Neural progenitor cell (in vitro differentiated cells): ENCODE measurements at regions not wholly inside any gene's neighbourhood (a gene's known extent, or its start where the extent isn't known, plus 50 kb on each side); places are given as distances from the start of the nearest gene placed in this dataset.

Experiments
- DNase-seq: peaks from one replicate; pipeline ENCODE4 v3.0.0-alpha.2; 2016; ENCODE audit warnings: low spot score
- H2AFZ ChIP-seq: fragments of 200-600 bp; sonication (generic); replicated peaks from 2 replicates; pipeline ENCODE4 v1.6.1; 2016; ENCODE audit warnings: antibody characterized with exemption
- H3F3A ChIP-seq: fragments of 200-600 bp; sonication (generic); 2 replicates; pipeline ENCODE4 v1.6.1; 2016; ENCODE audit warnings: antibody characterized with exemption, low read depth
- H3K27ac ChIP-seq: fragments of 200-600 bp; sonication (generic); 2 replicates; pipeline ENCODE4 v1.5.1; 2016; ENCODE audit warnings: mild to moderate bottlenecking
- H3K27me3 ChIP-seq: fragments of 200-600 bp; sonication (generic); 2 replicates; pipeline ENCODE4 v1.6.1; 2016; ENCODE audit warnings: mild to moderate bottlenecking, moderate library complexity
- H3K36me3 ChIP-seq: fragments of 200-600 bp; sonication (generic); 2 replicates; pipeline ENCODE4 v1.5.1; 2016
- H3K4me1 ChIP-seq: fragments of 200-600 bp; sonication (generic); 2 replicates; pipeline ENCODE4 v1.6.1; 2016; ENCODE audit warnings: mixed run types
- H3K4me2 ChIP-seq: fragments of 200-600 bp; sonication (generic); 2 replicates; pipeline ENCODE4 v1.6.1; 2016
- H3K4me3 ChIP-seq: fragments of 200-600 bp; sonication (generic); 2 replicates; pipeline ENCODE4 v1.5.1; 2016
- H3K79me2 ChIP-seq: fragments of 200-600 bp; sonication (generic); 2 replicates; pipeline ENCODE4 v1.6.1; 2016; ENCODE audit warnings: low read depth
- H3K9ac ChIP-seq: fragments of 200-600 bp; sonication (generic); 2 replicates; pipeline ENCODE4 v1.6.1; 2016
- H3K9me3 ChIP-seq: fragments of 200-600 bp; sonication (generic); 2 replicates; pipeline ENCODE4 v1.5.1; 2016; ENCODE audit warnings: low read depth
- H4K20me1 ChIP-seq: fragments of 200-600 bp; sonication (generic); 2 replicates; pipeline ENCODE4 v1.6.1; 2016; ENCODE audit warnings: low read depth
- H3K27ac Mint-ChIP-seq: 3 replicates; pipeline ENCODE4 v1.8.0; 2021; ENCODE audit warnings: mixed read lengths
- H3K27me3 Mint-ChIP-seq: 2 replicates; pipeline ENCODE4 v1.8.0; 2022; ENCODE audit warnings: low read depth, mild to moderate bottlenecking, inconsistent platforms, moderate library complexity, mixed read lengths; ENCODE audit not compliant: insufficient read depth
- H3K36me3 Mint-ChIP-seq: 3 replicates; pipeline ENCODE4 v1.8.0; 2021; ENCODE audit warnings: mixed read lengths
- H3K4me1 Mint-ChIP-seq: 3 replicates; pipeline ENCODE4 v1.8.0; 2021; ENCODE audit warnings: mixed read lengths
- H3K4me3 Mint-ChIP-seq: 3 replicates; pipeline ENCODE4 v1.8.0; 2021; ENCODE audit warnings: mild to moderate bottlenecking, moderate library complexity, mixed read lengths
- H3K9me3 Mint-ChIP-seq: 3 replicates; pipeline ENCODE4 v1.8.0; 2020; ENCODE audit warnings: mixed read lengths
- EZH2 ChIP-seq: fragments of 200-600 bp; sonication (generic); IDR thresholded peaks from 2 replicates; pipeline ENCODE4 v1.6.1; 2017; ENCODE audit warnings: antibody characterized with exemption, mild to moderate bottlenecking, moderate library complexity
- EZH2phosphoT487 ChIP-seq: fragments of 200-600 bp; sonication (generic); IDR thresholded peaks from 2 replicates; pipeline ENCODE4 v1.6.1; 2017; ENCODE audit warnings: antibody characterized with exemption
- TF ChIP-seq, protein P1 (sequence below): fragments of 200-600 bp; sonication (generic); IDR thresholded peaks from 2 replicates; pipeline ENCODE4 v1.5.1; 2017; ENCODE audit warnings: antibody characterized with exemption, mild to moderate bottlenecking

DNA sequence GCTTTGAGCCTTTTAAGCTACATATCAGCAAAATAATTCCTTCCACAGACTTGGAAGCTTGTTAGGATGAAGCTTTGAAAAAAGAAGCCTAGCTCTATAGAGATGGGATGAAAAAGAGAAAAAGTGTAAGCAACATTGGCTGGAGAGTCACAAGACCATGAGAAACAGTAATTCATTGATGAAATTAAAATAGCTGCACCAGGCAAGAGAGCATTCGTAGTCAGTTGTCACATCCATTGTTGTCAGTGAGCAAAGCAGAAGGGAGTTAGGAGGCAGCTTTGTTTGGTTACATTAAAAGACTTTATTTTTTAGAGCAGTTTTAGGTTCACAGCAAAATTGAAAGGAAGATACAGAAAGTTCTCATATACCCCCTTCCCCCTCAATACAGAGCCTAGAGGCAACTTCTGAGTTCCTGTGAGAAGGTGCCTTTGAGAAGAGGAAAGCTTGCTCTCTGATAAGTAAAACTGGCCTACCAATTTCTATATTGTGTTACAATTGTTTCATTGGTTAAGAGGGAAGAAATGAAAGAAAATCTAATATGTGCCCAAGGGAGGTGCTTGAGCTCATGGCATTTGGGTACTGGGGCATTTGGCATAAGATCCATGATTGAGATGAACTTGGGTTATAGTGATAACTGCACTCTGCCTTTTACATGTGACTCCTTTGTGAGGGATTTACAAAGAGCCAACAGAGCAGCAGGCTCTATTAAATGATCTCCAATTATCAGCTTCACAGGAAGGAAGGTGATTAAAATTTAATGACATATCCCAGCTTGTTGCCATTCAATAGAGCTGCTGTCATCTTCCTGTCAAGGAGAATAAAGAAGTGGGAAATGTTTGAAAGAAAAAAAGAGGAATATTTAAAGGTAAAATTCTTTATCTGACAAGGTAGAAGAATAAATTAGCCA is 361.3 kb upstream of the TMTC1 start:
- TF ChIP-seq EZH2phosphoT487: no peak
- no peak for TF ChIP-seq EZH2
- TF ChIP-seq, protein P1, sequence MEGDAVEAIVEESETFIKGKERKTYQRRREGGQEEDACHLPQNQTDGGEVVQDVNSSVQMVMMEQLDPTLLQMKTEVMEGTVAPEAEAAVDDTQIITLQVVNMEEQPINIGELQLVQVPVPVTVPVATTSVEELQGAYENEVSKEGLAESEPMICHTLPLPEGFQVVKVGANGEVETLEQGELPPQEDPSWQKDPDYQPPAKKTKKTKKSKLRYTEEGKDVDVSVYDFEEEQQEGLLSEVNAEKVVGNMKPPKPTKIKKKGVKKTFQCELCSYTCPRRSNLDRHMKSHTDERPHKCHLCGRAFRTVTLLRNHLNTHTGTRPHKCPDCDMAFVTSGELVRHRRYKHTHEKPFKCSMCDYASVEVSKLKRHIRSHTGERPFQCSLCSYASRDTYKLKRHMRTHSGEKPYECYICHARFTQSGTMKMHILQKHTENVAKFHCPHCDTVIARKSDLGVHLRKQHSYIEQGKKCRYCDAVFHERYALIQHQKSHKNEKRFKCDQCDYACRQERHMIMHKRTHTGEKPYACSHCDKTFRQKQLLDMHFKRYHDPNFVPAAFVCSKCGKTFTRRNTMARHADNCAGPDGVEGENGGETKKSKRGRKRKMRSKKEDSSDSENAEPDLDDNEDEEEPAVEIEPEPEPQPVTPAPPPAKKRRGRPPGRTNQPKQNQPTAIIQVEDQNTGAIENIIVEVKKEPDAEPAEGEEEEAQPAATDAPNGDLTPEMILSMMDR: no peak
- no peak overlapping the region for H2AFZ ChIP-seq
- no peaks in the 10 kb centered on the region for H3K9me3 ChIP-seq
- no peaks in the 10 kb centered on the region for H3K36me3 ChIP-seq
- no peaks in the 10 kb centered on the region for H3K4me1 ChIP-seq
- H3K27me3 Mint-ChIP-seq: peaks cover 2% of the 10 kb centered on the region
- no peak overlapping the region for H3K27ac ChIP-seq
- H3K27me3 ChIP-seq: no peaks in the 10 kb centered on the region
- no peak overlapping the region for H3K4me3 Mint-ChIP-seq
- H3K79me2 ChIP-seq: no peaks in the 10 kb centered on the region
- H4K20me1 ChIP-seq: no peaks in the 10 kb centered on the region
- H3K4me3 ChIP-seq: no peak overlapping the region
- H3K4me2 ChIP-seq: no peak overlapping the region
- DNase-seq: no peak
- H3K4me1 Mint-ChIP-seq: peaks cover 14% of the 10 kb centered on the region
- H3K27ac Mint-ChIP-seq: no peak overlapping the region
- H3K9ac ChIP-seq: no peak overlapping the region
- no peaks in the 10 kb centered on the region for H3K36me3 Mint-ChIP-seq
- H3K9me3 Mint-ChIP-seq: peaks cover 5% of the 10 kb centered on the region
- H3F3A ChIP-seq: no peaks in the 10 kb centered on the region

DNA sequence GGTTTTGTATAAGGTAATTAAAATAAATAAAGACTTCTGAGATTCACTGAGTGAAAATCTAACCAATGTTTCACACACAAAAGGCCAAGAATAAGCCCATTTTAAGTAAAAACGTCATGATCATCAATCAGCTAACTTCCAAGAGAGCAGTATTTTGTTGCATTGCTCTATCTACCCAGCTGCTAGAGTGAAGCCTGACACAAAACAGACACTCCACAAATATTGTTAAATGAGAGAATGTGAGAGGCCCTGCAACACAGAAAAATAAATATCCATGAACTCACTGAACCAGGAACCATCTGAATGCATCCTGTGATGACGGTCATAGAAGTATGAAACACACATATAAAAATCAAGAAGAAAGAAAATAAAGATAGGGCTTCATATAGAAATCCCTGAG is 358.6 kb upstream of the TMTC1 start:
- Mint-ChIP-seq H3K27me3 (peaks cover 2% of the 10 kb centered on the region), H3K4me3 (no peak overlapping the region), H3K4me1 (peaks cover 17% of the 10 kb centered on the region), H3K36me3 (no peaks in the 10 kb centered on the region), H3K9me3 (peaks cover 8% of the 10 kb centered on the region), H3K27ac (no peak overlapping the region)
- H3K4me2 ChIP-seq: no peak overlapping the region
- no peaks in the 10 kb centered on the region for H3K9me3 ChIP-seq
- no peaks in the 10 kb centered on the region for H4K20me1 ChIP-seq
- H3K79me2 ChIP-seq: no peaks in the 10 kb centered on the region
- TF ChIP-seq, protein P1: no peak
- no peak for TF ChIP-seq EZH2
- no peak for TF ChIP-seq EZH2phosphoT487
- H3K27me3 ChIP-seq: no peaks in the 10 kb centered on the region
- no peak overlapping the region for H3K4me3 ChIP-seq
- no peaks in the 10 kb centered on the region for H3K36me3 ChIP-seq
- no peak overlapping the region for H3K9ac ChIP-seq
- H3F3A ChIP-seq: no peaks in the 10 kb centered on the region
- DNase-seq: no peak
- H3K4me1 ChIP-seq: peaks cover 9% of the 10 kb centered on the region
- H2AFZ ChIP-seq: no peak overlapping the region
- no peak overlapping the region for H3K27ac ChIP-seq

DNA sequence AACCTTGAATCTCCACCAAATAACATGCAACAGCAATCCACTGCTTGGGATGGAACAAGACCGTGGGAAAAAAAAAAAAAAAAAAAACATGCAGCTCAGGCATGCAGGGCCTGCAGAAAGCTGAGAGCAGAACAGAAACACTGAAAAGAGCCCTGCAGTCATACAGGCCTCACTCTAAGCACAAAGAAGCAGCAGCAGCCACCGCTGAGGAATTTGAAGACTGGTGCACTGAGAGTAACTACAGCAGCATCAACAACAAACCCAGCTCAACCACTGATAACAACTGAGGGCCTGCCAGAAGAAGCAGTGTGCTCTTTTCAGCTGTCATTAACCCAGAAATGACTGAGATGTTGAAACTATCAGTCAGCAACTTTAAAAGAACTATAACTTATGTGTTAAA is 354.7 kb upstream of the TMTC1 start:
- H3K4me3 ChIP-seq: no peak overlapping the region
- peak overlapping the region; percentile 25 for H3K27ac Mint-ChIP-seq
- H3K27me3 Mint-ChIP-seq: no peaks in the 10 kb centered on the region
- H3K4me1 Mint-ChIP-seq: peaks cover 3% of the 10 kb centered on the region
- no peaks in the 10 kb centered on the region for H3K36me3 Mint-ChIP-seq
- no peaks in the 10 kb centered on the region for H3K36me3 ChIP-seq
- H3K27ac ChIP-seq: peak overlapping the region; percentile 6
- H3K27me3 ChIP-seq: no peaks in the 10 kb centered on the region
- H3K9ac ChIP-seq: no peak overlapping the region
- peak; percentile 71 for DNase-seq
- H2AFZ ChIP-seq: peak overlapping the region; percentile 98
- H3K4me2 ChIP-seq: no peak overlapping the region
- no peaks in the 10 kb centered on the region for H3K79me2 ChIP-seq
- no peaks in the 10 kb centered on the region for H3K9me3 ChIP-seq
- peaks cover 9% of the 10 kb centered on the region for H3K4me1 ChIP-seq
- TF ChIP-seq EZH2: no peak
- TF ChIP-seq EZH2phosphoT487: no peak
- TF ChIP-seq, protein P1: no peak
- H4K20me1 ChIP-seq: no peaks in the 10 kb centered on the region
- no peak overlapping the region for H3K4me3 Mint-ChIP-seq
- peaks cover 8% of the 10 kb centered on the region for H3K9me3 Mint-ChIP-seq
- no peaks in the 10 kb centered on the region for H3F3A ChIP-seq
